ENCODE measurements at regions not wholly inside any gene's neighbourhood (a gene's known extent, or its start where the extent isn't known, plus 50 kb on each side); places are given as distances from the start of the nearest gene placed in this dataset.
A peak's percentile ranks its signal among the peaks of the same experiment; 100 is the strongest.
"Not testable (repeated sequence)": the region's sequence is repeated elsewhere in the genome, so short reads cannot be mapped to it uniquely, and the experiment has no call there.

- TF ChIP-seq ZNF574 (CRISPR knock-in tag; IDR thresholded peaks at IDR 0.05) = peak; percentile 48; the same call in 1 of the 2 replicates
- TF ChIP-seq, protein P1, sequence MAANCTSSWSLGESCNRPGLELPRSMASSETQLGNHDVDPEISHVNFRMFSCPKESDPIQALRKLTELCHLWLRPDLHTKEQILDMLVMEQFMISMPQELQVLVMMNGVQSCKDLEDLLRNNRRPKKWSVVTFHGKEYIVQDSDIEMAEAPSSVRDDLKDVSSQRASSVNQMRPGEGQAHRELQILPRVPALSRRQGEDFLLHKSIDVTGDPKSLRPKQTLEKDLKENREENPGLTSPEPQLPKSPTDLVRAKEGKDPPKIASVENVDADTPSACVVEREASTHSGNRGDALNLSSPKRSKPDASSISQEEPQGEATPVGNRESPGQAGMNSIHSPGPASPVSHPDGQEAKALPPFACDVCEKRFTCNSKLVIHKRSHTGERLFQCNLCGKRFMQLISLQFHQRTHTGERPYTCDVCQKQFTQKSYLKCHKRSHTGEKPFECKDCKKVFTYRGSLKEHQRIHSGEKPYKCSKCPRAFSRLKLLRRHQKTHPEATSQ (CRISPR knock-in tag; IDR thresholded peaks at IDR 0.05; ENCODE audit: borderline replicate concordance) = 0 out of 2 replicates have a peak, but pooled peaks have one; percentile 37
- TF ChIP-seq, protein P2, sequence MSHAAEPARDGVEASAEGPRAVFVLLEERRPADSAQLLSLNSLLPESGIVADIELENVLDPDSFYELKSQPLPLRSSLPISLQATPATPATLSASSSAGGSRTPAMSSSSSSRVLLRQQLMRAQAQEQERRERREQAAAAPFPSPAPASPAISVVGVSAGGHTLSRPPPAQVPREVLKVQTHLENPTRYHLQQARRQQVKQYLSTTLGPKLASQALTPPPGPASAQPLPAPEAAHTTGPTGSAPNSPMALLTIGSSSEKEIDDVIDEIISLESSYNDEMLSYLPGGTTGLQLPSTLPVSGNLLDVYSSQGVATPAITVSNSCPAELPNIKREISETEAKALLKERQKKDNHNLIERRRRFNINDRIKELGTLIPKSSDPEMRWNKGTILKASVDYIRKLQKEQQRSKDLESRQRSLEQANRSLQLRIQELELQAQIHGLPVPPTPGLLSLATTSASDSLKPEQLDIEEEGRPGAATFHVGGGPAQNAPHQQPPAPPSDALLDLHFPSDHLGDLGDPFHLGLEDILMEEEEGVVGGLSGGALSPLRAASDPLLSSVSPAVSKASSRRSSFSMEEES (CRISPR knock-in tag; IDR thresholded peaks at IDR 0.05) = peak; percentile 33; the same call in 1 of the 2 replicates
Measured at GRCh38 chr20:48398506-48399449, 429.0 kb downstream of the PREX1 start (continued).

- POLR2A ChIA-PET = interaction anchor here (2.1 to 2.2 kb wide), 2 partner anchors 10 to 23 kb away, joined by 5 to 35 read pairs; no protein-coding TSS in a partner anchor
- DNase-seq (ENCODE audit: low spot score); H4K20me1 ChIP-seq (ENCODE audit: insufficient read depth, low read length); in situ Hi-C loops (cut with HindIII; ENCODE audit: extremely low pct_ligation_motif_present, low pct_unique_long_range_greater_than_20kb); H3K36me3 ChIP-seq (replicated peaks in 1 of 2; ENCODE audit: control insufficient read depth in 1 of 2, insufficient read depth in 2 of 2, low read length in 2 of 2); H3K4me3 ChIP-seq (replicated peaks in 1 of 3; ENCODE audit: insufficient read depth in 1 of 3, low read depth in 2 of 3, low read length in 3 of 3); ATAC-seq; H3K79me2 ChIP-seq (ENCODE audit: insufficient read depth, low read length); H3K4me2 ChIP-seq (ENCODE audit: low read depth, low read length); H3K9me3 ChIP-seq (ENCODE audit: low read length); intact Hi-C loops (cut with micrococcal nuclease; ENCODE audit: unreplicated experiment); H2AFZ ChIP-seq (ENCODE audit: low read length); BruUV-seq (replicated peaks); H3K27me3 ChIP-seq (ENCODE audit: control insufficient read depth in 1 of 2, insufficient read depth in 2 of 2, low read length in 2 of 2); FAIRE-seq; H3K27ac ChIP-seq (ENCODE audit: extremely low read length, insufficient read depth, low read length); CTCF ChIA-PET (ENCODE audit: low intra/inter-chr PET ratio, low total read pairs); H3K9ac ChIP-seq (ENCODE audit: insufficient read depth, low read depth, low read length): not testable (repeated sequence)
- 90% methylated on average over 19 of the region's 19 CpGs for WGBS (ENCODE audit: low lambda C conversion rate)
- H3K4me1 ChIP-seq (ENCODE audit: insufficient read depth, low read length) = peaks cover 73% of the 10 kb centered on the region
Measured at GRCh38 chr20:48396981-48397861, 430.6 kb downstream of the PREX1 start.
